Trophoblast cell (in vitro differentiated cells and primary cell): ENCODE measurements at regions not wholly inside any gene's neighbourhood (a gene's known extent, or its start where the extent isn't known, plus 50 kb on each side); places are given as distances from the start of the nearest gene placed in this dataset.

Source experiments
- DNase-seq, 2 donors: peaks; one replicate each; pipeline ENCODE4 v3.0.0-alpha.2; 2016
- H2AFZ ChIP-seq: 2 replicates; pipeline ENCODE4 v1.6.1; 2013; ENCODE audit warnings: low read length, moderate library complexity, mild to moderate bottlenecking; ENCODE audit not compliant: insufficient read depth, poor library complexity
- H2AK5ac ChIP-seq: 2 replicates; pipeline ENCODE4 v1.6.1; 2013; ENCODE audit warnings: mild to moderate bottlenecking, low read length
- H2BK120ac ChIP-seq: 2 replicates; pipeline ENCODE4 v1.6.1; 2013; ENCODE audit warnings: low read length, mild to moderate bottlenecking, moderate library complexity; ENCODE audit not compliant: insufficient read depth, poor library complexity
- H2BK12ac ChIP-seq: 2 replicates; pipeline ENCODE4 v1.6.1; 2013; ENCODE audit warnings: mild to moderate bottlenecking, low read length, moderate library complexity
- H2BK5ac ChIP-seq: 2 replicates; pipeline ENCODE4 v1.6.1; 2013; ENCODE audit warnings: low read length, low read depth, moderate library complexity, mild to moderate bottlenecking; ENCODE audit not compliant: poor library complexity
- H3K14ac ChIP-seq: 2 replicates; pipeline ENCODE4 v1.6.1; 2013; ENCODE audit warnings: mild to moderate bottlenecking, low read length
- H3K18ac ChIP-seq: 2 replicates; pipeline ENCODE4 v1.6.1; 2013; ENCODE audit warnings: mild to moderate bottlenecking, low read length
- H3K23ac ChIP-seq: 2 replicates; pipeline ENCODE4 v1.6.1; 2013; ENCODE audit warnings: low read length
- H3K27ac ChIP-seq: 2 replicates; pipeline ENCODE4 v1.5.1; 2013; ENCODE audit warnings: low read depth, mild to moderate bottlenecking, inconsistent platforms, low read length, moderate library complexity
- H3K27me3 ChIP-seq: 2 replicates; pipeline ENCODE4 v1.6.1; 2013; ENCODE audit warnings: inconsistent platforms, mild to moderate bottlenecking, low read length, moderate library complexity; ENCODE audit not compliant: insufficient read depth
- H3K36me3 ChIP-seq, 2 experiments: 1 replicate in 1 of 2; 2 replicates in 1 of 2; pipeline ENCODE4 v1.6.1; 2013; ENCODE audit warnings: low read length in 2 of 2, mild to moderate bottlenecking in 2 of 2, moderate library complexity in 1 of 2; ENCODE audit not compliant: insufficient read depth in 2 of 2, control insufficient read depth in 1 of 2
- H3K4ac ChIP-seq: 2 replicates; pipeline ENCODE4 v1.6.1; 2013; ENCODE audit warnings: low read depth, mild to moderate bottlenecking, low read length, moderate library complexity
- H3K4me1 ChIP-seq, 2 experiments: 1 replicate in 1 of 2; 2 replicates in 1 of 2; pipeline ENCODE4 v1.6.1; 2013; ENCODE audit warnings: low read length in 2 of 2, mild to moderate bottlenecking in 2 of 2, moderate library complexity in 1 of 2; ENCODE audit not compliant: insufficient read depth in 2 of 2, control insufficient read depth in 1 of 2
- H3K4me2 ChIP-seq: 2 replicates; pipeline ENCODE4 v1.6.1; 2013; ENCODE audit warnings: inconsistent platforms, mild to moderate bottlenecking, low read length, moderate library complexity
- H3K4me3 ChIP-seq: 2 replicates; pipeline ENCODE4 v1.5.1; 2013; ENCODE audit warnings: mild to moderate bottlenecking, low read depth, low read length, inconsistent platforms
- H3K79me1 ChIP-seq: one replicate; pipeline ENCODE4 v1.6.1; 2013; ENCODE audit warnings: low read length
- H3K79me2 ChIP-seq: 2 replicates; pipeline ENCODE4 v1.6.1; 2013; ENCODE audit warnings: low read length, mild to moderate bottlenecking; ENCODE audit not compliant: control insufficient read depth, insufficient read depth, poor library complexity
- H3K9ac ChIP-seq: 2 replicates; pipeline ENCODE4 v1.6.1; 2013; ENCODE audit warnings: mild to moderate bottlenecking, low read length
- H3K9me3 ChIP-seq: 2 replicates; pipeline ENCODE4 v1.6.1; 2013; ENCODE audit warnings: low read depth, mild to moderate bottlenecking, control low read depth, inconsistent platforms, low read length; ENCODE audit not compliant: insufficient read depth
- H4K12ac ChIP-seq: 2 replicates; pipeline ENCODE4 v1.6.1; 2013; ENCODE audit warnings: low read depth, mild to moderate bottlenecking, low read length, moderate library complexity
- H4K8ac ChIP-seq: 2 replicates; pipeline ENCODE4 v1.6.1; 2013; ENCODE audit warnings: low read depth, mild to moderate bottlenecking, low read length, moderate library complexity
- H4K91ac ChIP-seq: one replicate; pipeline ENCODE4 v1.6.1; 2013; ENCODE audit warnings: low read depth, mild to moderate bottlenecking, low read length, moderate library complexity
- WGBS: extraction: QIAGEN DNeasy Blood & Tissue Kit; methylation state at CpG from one replicate; pipeline ENCODE4 v1.1.7; 2013; ENCODE audit warnings: missing lambda C conversion rate; ENCODE audit not compliant: insufficient read length, insufficient coverage; ENCODE audit errors: extremely low coverage; 5-methylcytosine and 5-hydroxymethylcytosine counted together

DNA sequence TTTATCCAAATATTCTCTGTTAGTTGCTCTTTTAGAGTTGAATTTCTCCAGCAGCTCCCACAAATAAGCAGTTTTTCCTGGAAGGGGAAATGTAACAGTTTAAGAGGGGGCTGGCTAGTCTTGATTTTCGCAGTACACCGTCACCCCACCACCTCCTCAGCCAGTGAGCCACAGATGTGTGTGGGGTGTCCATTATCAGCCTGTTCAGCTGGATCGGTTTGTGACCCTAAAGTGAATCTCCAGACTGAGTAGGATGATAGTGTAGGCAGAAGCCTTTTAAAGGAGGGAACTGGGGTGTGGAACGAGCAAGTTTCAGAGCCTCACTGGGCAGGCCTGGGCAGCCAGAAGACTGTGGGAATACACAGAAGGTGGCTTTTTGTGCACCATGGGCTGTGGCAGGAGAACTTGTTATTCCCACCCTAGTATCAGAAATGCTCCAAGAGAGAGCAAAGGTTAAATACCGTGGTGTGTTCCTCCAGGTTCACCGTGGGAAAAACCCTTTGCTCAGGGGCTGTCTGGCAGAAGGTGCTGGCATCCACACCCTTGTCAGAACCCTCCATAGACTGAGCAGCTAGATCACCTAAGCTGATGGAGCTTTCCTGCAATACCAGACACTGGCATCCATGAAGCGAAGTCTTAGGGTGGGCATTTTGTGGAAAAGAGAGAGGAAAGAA lies 230.9 kb upstream of the MOCS1 start:
- no peaks in the 10 kb centered on the region for H3K4me1 ChIP-seq
- no CpG with 5 or more reads among the region's 7 CpGs for WGBS
- no peak overlapping the region for H2AK5ac ChIP-seq
- no peak overlapping the region for H3K4ac ChIP-seq
- H3K79me2 ChIP-seq, result no peaks in the 10 kb centered on the region
- H3K18ac ChIP-seq, result no peak overlapping the region
- no peak overlapping the region for H2BK12ac ChIP-seq
- H3K36me3 ChIP-seq, result no peaks in the 10 kb centered on the region
- H4K8ac ChIP-seq, result no peak overlapping the region
- H3K27me3 ChIP-seq, result no peaks in the 10 kb centered on the region
- H4K91ac ChIP-seq, result no peak overlapping the region
- H3K9me3 ChIP-seq, result no peaks in the 10 kb centered on the region
- H3K23ac ChIP-seq, result no peak overlapping the region
- no peaks in the 10 kb centered on the region for H3K79me1 ChIP-seq
- no peak for DNase-seq
- no peak overlapping the region for H2BK5ac ChIP-seq
- H4K12ac ChIP-seq, result no peak overlapping the region
- H3K9ac ChIP-seq, result no peak overlapping the region
- H3K27ac ChIP-seq, result no peak overlapping the region
- no peak overlapping the region for H3K4me2 ChIP-seq
- no peak overlapping the region for H3K14ac ChIP-seq
- no peak overlapping the region for H2AFZ ChIP-seq
- no peak overlapping the region for H3K4me3 ChIP-seq
- no peak overlapping the region for H2BK120ac ChIP-seq

DNA sequence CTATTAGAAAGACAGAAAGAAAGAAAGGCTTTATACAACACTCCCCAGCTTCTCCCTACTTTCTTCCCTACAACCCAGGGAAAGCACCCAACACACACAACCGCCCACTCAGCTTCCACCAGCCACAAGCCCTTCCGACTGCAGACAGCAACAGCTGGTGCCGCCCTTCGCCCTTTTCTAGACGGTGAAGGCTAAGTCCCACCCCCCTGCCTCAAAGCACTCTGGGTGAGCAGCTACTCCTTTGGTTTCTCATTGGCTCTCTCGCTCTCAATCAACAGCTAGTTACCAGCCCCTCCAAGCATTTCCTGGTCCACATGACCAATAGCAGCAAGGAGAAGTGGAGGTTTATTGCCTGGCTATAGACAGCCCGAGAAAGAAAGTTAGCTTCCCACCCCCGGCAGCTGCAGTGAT lies 230.1 kb upstream of the MOCS1 start:
- no peak overlapping the region for H3K4me3 ChIP-seq
- H4K8ac ChIP-seq, result no peak overlapping the region
- H3K23ac ChIP-seq, result no peak overlapping the region
- no peaks in the 10 kb centered on the region for H3K79me2 ChIP-seq
- H2BK5ac ChIP-seq, result no peak overlapping the region
- no peak overlapping the region for H3K14ac ChIP-seq
- H3K18ac ChIP-seq, result no peak overlapping the region
- H2BK12ac ChIP-seq, result no peak overlapping the region
- no peak overlapping the region for H4K12ac ChIP-seq
- no peak overlapping the region for H3K4ac ChIP-seq
- H3K9ac ChIP-seq, result no peak overlapping the region
- no peak overlapping the region for H3K27ac ChIP-seq
- no peaks in the 10 kb centered on the region for H3K27me3 ChIP-seq
- H2AK5ac ChIP-seq, result no peak overlapping the region
- no peaks in the 10 kb centered on the region for H3K9me3 ChIP-seq
- H3K79me1 ChIP-seq, result no peaks in the 10 kb centered on the region
- no CpG with 5 or more reads among the region's 8 CpGs for WGBS
- H3K4me2 ChIP-seq, result no peak overlapping the region
- H2BK120ac ChIP-seq, result no peak overlapping the region
- no peak overlapping the region for H4K91ac ChIP-seq
- no peaks in the 10 kb centered on the region for H3K4me1 ChIP-seq
- no peak overlapping the region for H2AFZ ChIP-seq
- no peaks in the 10 kb centered on the region for H3K36me3 ChIP-seq
- DNase-seq, result no peak

DNA sequence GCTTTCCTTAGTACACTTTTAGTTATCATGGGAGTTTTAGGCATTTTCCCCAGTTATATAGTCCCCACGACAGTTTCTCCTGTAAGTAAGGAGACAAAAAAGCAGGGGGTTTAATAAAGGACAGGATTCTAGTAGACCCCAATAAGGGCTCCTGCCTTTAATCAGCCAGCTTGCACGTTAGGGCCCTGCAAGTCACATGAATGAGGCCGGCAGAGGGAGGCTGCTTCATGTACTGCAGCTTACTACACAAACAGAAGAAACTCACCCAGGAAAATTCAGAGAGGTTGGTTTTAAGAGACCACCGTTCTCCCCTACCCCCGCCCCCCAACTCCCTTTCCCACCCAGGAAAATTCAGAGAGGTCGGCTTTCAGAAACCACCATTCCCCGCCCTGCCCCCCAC lies 229.7 kb upstream of the MOCS1 start:
- Histone ChIP-seq H3K4me2 (no peak overlapping the region), H2BK120ac (no peak overlapping the region), H2AFZ (no peak overlapping the region), H3K27ac (no peak overlapping the region), H3K79me1 (no peaks in the 10 kb centered on the region), H3K9ac (no peak overlapping the region), H2BK12ac (no peak overlapping the region), H4K12ac (no peak overlapping the region), H3K4me3 (no peak overlapping the region), H3K27me3 (no peaks in the 10 kb centered on the region), H3K4me1 (no peaks in the 10 kb centered on the region), H3K36me3 (no peaks in the 10 kb centered on the region), H3K18ac (no peak overlapping the region), H2BK5ac (no peak overlapping the region), H3K23ac (no peak overlapping the region), H4K91ac (no peak overlapping the region), H3K79me2 (no peaks in the 10 kb centered on the region), H3K9me3 (no peaks in the 10 kb centered on the region), H3K14ac (no peak overlapping the region), H3K4ac (no peak overlapping the region), H4K8ac (no peak overlapping the region), H2AK5ac (no peak overlapping the region)
- DNase-seq, result no peak
- WGBS, result no CpG with 5 or more reads among the region's 7 CpGs

DNA sequence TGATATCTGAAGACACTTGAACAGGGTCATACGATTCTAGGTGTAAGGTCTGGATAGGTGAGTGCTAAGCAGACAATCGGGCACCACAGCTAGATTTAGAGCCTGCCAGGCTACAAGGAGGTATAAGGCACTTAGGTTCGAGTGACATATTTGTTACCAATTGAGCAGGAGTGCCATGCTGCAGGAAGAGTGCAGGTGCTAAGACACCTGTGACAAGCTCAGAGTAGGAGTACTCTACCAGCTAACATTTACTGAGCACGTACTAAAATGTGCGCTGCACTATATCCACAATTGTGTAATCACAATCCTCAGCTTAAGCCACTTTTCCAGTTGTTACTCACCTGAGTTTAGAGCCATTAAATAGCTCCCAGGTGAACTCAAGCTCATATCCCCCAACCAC lies 227.8 kb upstream of the MOCS1 start:
- Histone ChIP-seq H3K27ac (no peak overlapping the region), H2BK120ac (no peak overlapping the region), H2AFZ (no peak overlapping the region), H4K91ac (no peak overlapping the region), H3K4ac (no peak overlapping the region), H3K79me2 (no peaks in the 10 kb centered on the region), H4K8ac (no peak overlapping the region), H3K9ac (no peak overlapping the region), H3K36me3 (no peaks in the 10 kb centered on the region), H2AK5ac (no peak overlapping the region), H3K14ac (no peak overlapping the region), H3K27me3 (no peaks in the 10 kb centered on the region), H2BK5ac (no peak overlapping the region), H3K79me1 (no peaks in the 10 kb centered on the region), H4K12ac (no peak overlapping the region), H2BK12ac (no peak overlapping the region), H3K4me1 (no peaks in the 10 kb centered on the region), H3K9me3 (no peaks in the 10 kb centered on the region), H3K4me3 (no peak overlapping the region), H3K23ac (no peak overlapping the region), H3K4me2 (no peak overlapping the region), H3K18ac (no peak overlapping the region)
- WGBS, result no CpG with 5 or more reads among the region's 5 CpGs
- no peak for DNase-seq
